GM12872 (cell line): ENCODE measurements at regions not wholly inside any gene's neighbourhood (a gene's known extent, or its start where the extent isn't known, plus 50 kb on each side); places are given as distances from the start of the nearest gene placed in this dataset.
A peak's percentile ranks its signal among the peaks of the same experiment; 100 is the strongest.

ENCODE experiments used
- CTCF ChIP-seq: IDR thresholded peaks from 3 replicates; pipeline ENCODE4 v1.5.1; 2011; ENCODE audit warnings: low read depth, mild to moderate bottlenecking, low read length, moderate library complexity; ENCODE audit not compliant: insufficient read depth

- no peak for TF ChIP-seq CTCF
These were observed 1288.7 kb downstream of the CNTNAP5 start for GRCh38 chr2:125313806-125314205.

DNA sequence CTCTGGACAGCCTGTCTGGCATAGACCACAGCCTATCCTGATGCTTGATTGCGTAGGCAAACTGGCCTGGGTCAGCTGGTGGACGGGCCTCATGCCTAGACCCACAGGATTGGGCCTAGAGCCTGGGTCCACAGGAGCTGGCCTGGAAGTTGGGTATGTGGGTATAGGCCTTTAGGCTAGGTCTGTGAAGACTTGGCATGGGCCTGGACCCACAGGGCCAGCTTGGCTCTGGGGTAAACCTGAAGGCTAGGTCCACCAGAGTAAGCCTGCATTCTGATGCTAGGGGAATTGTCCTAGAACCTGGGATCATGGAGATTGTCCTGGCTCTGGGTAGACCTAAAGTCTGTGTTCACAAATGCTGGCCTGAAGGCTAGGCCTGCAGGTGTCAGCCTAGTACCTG, 1293.7 kb downstream of the CNTNAP5 start:
- TF ChIP-seq CTCF, result no peak

- no peak for TF ChIP-seq CTCF
These were observed 1299.2 kb downstream of the CNTNAP5 start for GRCh38 chr2:125324273-125324672.

DNA sequence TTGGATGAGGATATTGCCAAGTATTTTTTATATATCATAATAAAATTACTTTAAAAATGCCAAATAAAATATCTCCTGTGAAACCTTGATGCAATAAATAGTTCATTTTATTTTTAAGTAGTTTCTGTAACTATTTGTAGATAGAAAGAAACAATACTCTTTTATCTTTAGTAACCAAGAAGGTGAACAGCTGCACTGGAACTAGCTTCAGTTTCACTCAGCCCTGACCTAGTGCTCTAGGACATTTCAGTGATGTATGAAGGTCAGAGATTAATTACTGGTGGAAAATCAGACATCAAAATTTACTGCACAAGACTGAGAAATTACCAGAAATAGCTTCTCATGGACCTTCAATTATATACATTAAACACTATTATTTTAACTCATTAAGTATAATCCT, 1305.0 kb downstream of the CNTNAP5 start:
- TF ChIP-seq CTCF, result no peak

DNA sequence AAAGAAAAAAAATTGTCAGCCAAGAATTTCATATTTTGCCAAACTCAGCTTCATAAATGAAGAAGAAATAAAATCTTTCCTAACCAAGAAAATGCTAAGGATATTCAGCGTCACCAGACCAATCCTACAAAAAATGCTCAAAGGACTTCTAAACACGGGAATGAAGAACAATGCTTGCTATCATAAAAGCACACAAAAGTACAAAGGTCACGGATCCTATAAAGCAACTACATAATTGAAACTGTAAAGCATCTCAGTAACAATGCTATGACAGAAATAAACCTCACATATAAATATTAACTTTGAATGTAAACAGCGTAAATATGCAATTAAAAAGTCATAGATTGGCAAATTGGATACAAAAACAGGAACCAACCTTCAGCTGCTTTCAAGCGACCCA, 1314.6 kb upstream of the GYPC start:
- TF ChIP-seq CTCF, result no peak

- TF ChIP-seq CTCF, result peak; percentile 38; the same call in 2 of the 3 replicates
These were observed 1291.6 kb upstream of the GYPC start for GRCh38 chr2:125364192-125364983.

- TF ChIP-seq CTCF, result no peak
These were observed 1291.0 kb upstream of the GYPC start for GRCh38 chr2:125364984-125365265.
